SK-N-SH treated with all-trans-retinoic acid at 6 μM for 48 hours (cell line): ENCODE measurements at regions not wholly inside any gene's neighbourhood (a gene's known extent, or its start where the extent isn't known, plus 50 kb on each side); places are given as distances from the start of the nearest gene placed in this dataset.

ENCODE experiments used
- PATZ1 ChIP-seq: fragments of 250-450 bp; sonication (Bioruptor Pico); IDR thresholded peaks from 2 replicates; pipeline ENCODE4 v1.8.0; 2020; ENCODE audit warnings: mild to moderate bottlenecking, moderate library complexity, borderline replicate concordance
- TCF4 ChIP-seq: fragments of 250-450 bp; sonication (Bioruptor Pico); IDR thresholded peaks from 2 replicates; pipeline ENCODE4 v1.8.0; 2021; ENCODE audit warnings: mild to moderate bottlenecking, moderate library complexity, borderline replicate concordance
- TOX ChIP-seq: fragments of 250-450 bp; sonication (Bioruptor Pico); IDR thresholded peaks from 2 replicates; pipeline ENCODE4 v1.8.0; 2021; ENCODE audit warnings: mild to moderate bottlenecking, moderate library complexity, borderline replicate concordance
- ZC3H10 ChIP-seq: fragments of 250-450 bp; sonication (Bioruptor Pico); IDR thresholded peaks from 2 replicates; pipeline ENCODE4 v1.5.1; 2021; ENCODE audit warnings: mild to moderate bottlenecking, moderate library complexity
- ZFP3 ChIP-seq: fragments of 250-450 bp; sonication (Bioruptor Pico); IDR thresholded peaks from 2 replicates; pipeline ENCODE4 v1.5.0; 2020; ENCODE audit warnings: mild to moderate bottlenecking, moderate library complexity
- ZFP30 ChIP-seq: fragments of 450-650 bp; formaldehyde crosslinking; IDR thresholded peaks from 2 replicates; pipeline ENCODE4 v1.5.0; 2022; ENCODE audit warnings: mild to moderate bottlenecking, moderate library complexity

DNA sequence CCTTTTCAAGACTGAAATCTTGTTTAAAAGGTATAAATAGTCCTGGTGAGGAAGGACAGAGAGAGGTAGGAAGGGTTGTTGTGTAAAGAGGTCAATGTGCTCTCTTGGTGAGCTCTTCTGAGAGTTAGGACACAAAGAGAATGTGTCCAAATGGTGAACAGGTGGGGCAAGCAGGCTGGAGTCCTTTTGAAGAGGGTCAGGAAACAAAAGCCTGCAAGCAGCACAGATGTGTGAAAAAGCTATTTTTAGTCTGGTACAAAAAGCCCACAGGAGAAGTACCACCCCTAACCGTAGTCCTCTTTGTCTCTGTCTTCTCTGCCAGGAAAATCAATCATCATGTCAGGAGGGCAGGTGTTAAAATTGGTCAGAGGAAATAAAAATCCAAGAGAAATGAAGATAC lies 54.4 kb upstream of the SYN3 start:
- TF ChIP-seq TCF4 (CRISPR knock-in tag) = no peak
- no peak for TF ChIP-seq TOX
- no peak for TF ChIP-seq PATZ1 (CRISPR knock-in tag)
- no peak for TF ChIP-seq ZFP30 (CRISPR knock-in tag)
- TF ChIP-seq ZC3H10 (CRISPR knock-in tag) = no peak
- TF ChIP-seq ZFP3 (CRISPR knock-in tag) = no peak
